NCI-H2029 treated with DMSO at 0.1 percent for 48 hours (cell line): ENCODE measurements at regions not wholly inside any gene's neighbourhood (a gene's known extent, or its start where the extent isn't known, plus 50 kb on each side); places are given as distances from the start of the nearest gene placed in this dataset.

Experiments used
- DNase-seq: peaks from one replicate; lab custom pipeline; 2025; lab: John Stamatoyannopoulos, UW

- no peak for DNase-seq
These were observed 106.0 kb downstream of the ADAMTS1 start for GRCh38 chr21:26739189-26739588.

- DNase-seq = no peak
These were observed 108.8 kb downstream of the ADAMTS1 start for GRCh38 chr21:26736449-26736848.

GRCh38 chr21:26732432-26733221 lies 112.6 kb downstream of the ADAMTS1 start:
- DNase-seq = no peak

GRCh38 chr21:26719750-26720149 lies 125.5 kb downstream of the ADAMTS1 start:
- DNase-seq = no peak

- no peak for DNase-seq
These were observed 128.0 kb downstream of the ADAMTS1 start for GRCh38 chr21:26717146-26717739.

- peak; percentile 15 for DNase-seq
These were observed 129.2 kb downstream of the ADAMTS1 start for GRCh38 chr21:26715878-26716506.

GRCh38 chr21:26715116-26715515 lies 130.1 kb downstream of the ADAMTS1 start:
- no peak for DNase-seq

GRCh38 chr21:26710155-26710554 lies 135.1 kb downstream of the ADAMTS1 start:
- no peak for DNase-seq

- DNase-seq = no peak
These were observed 136.0 kb upstream of the CYYR1 start for GRCh38 chr21:26709090-26709489.

GRCh38 chr21:26708223-26708800 lies 135.2 kb upstream of the CYYR1 start:
- DNase-seq = no peak

- DNase-seq = no peak
These were observed 134.2 kb upstream of the CYYR1 start for GRCh38 chr21:26707246-26707645.

- no peak for DNase-seq
These were observed 125.3 kb upstream of the CYYR1 start for GRCh38 chr21:26698416-26698815.

GRCh38 chr21:26691416-26691815 lies 118.3 kb upstream of the CYYR1 start:
- no peak for DNase-seq

GRCh38 chr21:26686705-26687104 lies 113.6 kb upstream of the CYYR1 start:
- DNase-seq = no peak

- no peak for DNase-seq
These were observed 113.2 kb upstream of the CYYR1 start for GRCh38 chr21:26686278-26686677.

GRCh38 chr21:26684889-26685288 lies 111.8 kb upstream of the CYYR1 start:
- DNase-seq = no peak

GRCh38 chr21:26683996-26684395 lies 110.9 kb upstream of the CYYR1 start:
- DNase-seq = no peak

GRCh38 chr21:26679284-26679683 lies 106.2 kb upstream of the CYYR1 start:
- no peak for DNase-seq

GRCh38 chr21:26674323-26674722 lies 101.2 kb upstream of the CYYR1 start:
- no peak for DNase-seq

- DNase-seq = no peak
These were observed 96.2 kb upstream of the CYYR1 start for GRCh38 chr21:26669215-26669764.

GRCh38 chr21:26659757-26660156 lies 86.7 kb upstream of the CYYR1 start:
- no peak for DNase-seq

GRCh38 chr21:26659182-26659581 lies 86.1 kb upstream of the CYYR1 start:
- no peak for DNase-seq

- no peak for DNase-seq
These were observed 82.4 kb upstream of the CYYR1 start for GRCh38 chr21:26655460-26655859.
